PC-9 (cell line): ENCODE measurements at regions not wholly inside any gene's neighbourhood (a gene's known extent, or its start where the extent isn't known, plus 50 kb on each side); places are given as distances from the start of the nearest gene placed in this dataset.

Experiments used
- EZH2 ChIP-seq: fragments of 200-600 bp; sonication (generic); IDR thresholded peaks from 2 replicates; pipeline ENCODE4 v1.8.0; 2017; ENCODE audit warnings: antibody characterized with exemption, low read depth
- TF ChIP-seq, protein P1 (sequence below): fragments of 200-600 bp; sonication (generic); conservative IDR thresholded peaks from 2 replicates; pipeline ENCODE4 v1.6.1; 2017; ENCODE audit warnings: mixed run types, antibody characterized with exemption, mild to moderate bottlenecking, moderate library complexity

DNA sequence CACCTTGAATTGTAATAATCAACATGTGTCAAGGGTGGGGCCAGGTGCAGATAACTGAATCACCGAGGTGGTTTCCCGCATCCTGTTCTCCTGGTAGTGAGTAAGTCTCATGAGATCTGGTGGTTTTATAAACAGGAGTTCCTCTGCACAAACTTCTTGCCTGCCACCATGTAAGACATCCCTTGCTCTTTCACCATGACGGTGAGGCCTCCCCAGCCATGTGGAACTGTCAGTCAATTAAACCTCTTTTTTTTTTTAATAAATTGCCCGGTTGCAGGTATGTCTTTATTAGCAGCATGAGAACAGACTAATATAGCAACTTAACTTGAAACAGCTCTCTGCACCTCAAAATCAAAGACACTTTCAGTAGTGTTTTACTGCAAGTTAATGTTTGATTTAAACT is 121.6 kb downstream of the OGFRL1 start:
- TF ChIP-seq, protein P1, sequence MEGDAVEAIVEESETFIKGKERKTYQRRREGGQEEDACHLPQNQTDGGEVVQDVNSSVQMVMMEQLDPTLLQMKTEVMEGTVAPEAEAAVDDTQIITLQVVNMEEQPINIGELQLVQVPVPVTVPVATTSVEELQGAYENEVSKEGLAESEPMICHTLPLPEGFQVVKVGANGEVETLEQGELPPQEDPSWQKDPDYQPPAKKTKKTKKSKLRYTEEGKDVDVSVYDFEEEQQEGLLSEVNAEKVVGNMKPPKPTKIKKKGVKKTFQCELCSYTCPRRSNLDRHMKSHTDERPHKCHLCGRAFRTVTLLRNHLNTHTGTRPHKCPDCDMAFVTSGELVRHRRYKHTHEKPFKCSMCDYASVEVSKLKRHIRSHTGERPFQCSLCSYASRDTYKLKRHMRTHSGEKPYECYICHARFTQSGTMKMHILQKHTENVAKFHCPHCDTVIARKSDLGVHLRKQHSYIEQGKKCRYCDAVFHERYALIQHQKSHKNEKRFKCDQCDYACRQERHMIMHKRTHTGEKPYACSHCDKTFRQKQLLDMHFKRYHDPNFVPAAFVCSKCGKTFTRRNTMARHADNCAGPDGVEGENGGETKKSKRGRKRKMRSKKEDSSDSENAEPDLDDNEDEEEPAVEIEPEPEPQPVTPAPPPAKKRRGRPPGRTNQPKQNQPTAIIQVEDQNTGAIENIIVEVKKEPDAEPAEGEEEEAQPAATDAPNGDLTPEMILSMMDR = no peak
- no peak for TF ChIP-seq EZH2
